Tibial nerve (tissue), 4 donors: ENCODE measurements at regions not wholly inside any gene's neighbourhood (a gene's known extent, or its start where the extent isn't known, plus 50 kb on each side); places are given as distances from the start of the nearest gene placed in this dataset.

Source experiments
- DNase-seq, 2 donors: peaks; one replicate each; pipeline ENCODE4 v3.0.0-alpha.2; 2019; ENCODE audit warnings: low spot score in 2 of 2
- H3K27ac ChIP-seq, 4 donors: fragments of 200-600 bp; sonication (generic) in 3 of 4; one replicate each; pipeline ENCODE4 v1.5.1; 2017 to 2019; ENCODE audit warnings: mild to moderate bottlenecking in 1 of 4
- H3K27me3 ChIP-seq, 2 donors: fragments of 200-600 bp; sonication (generic) in 1 of 2; one replicate each; pipeline versions ENCODE4 v1.5.1 to v1.6.0; 2017 to 2019
- H3K36me3 ChIP-seq, 3 donors: fragments of 200-600 bp; sonication (generic); one replicate each; pipeline ENCODE4 v1.5.1; 2018 to 2019
- H3K4me1 ChIP-seq, 4 donors: fragments of 200-600 bp; sonication (generic) in 3 of 4; one replicate each; pipeline ENCODE4 v1.5.1; 2017 to 2019
- H3K4me3 ChIP-seq, 4 donors: fragments of 200-600 bp; sonication (generic) in 3 of 4; one replicate each; pipeline ENCODE4 v1.5.1; 2017 to 2019; ENCODE audit warnings: mild to moderate bottlenecking in 1 of 4, moderate library complexity in 1 of 4
- H3K9me3 ChIP-seq, 4 donors: fragments of 200-600 bp; sonication (generic) in 3 of 4; one replicate each; pipeline ENCODE4 v1.5.1; 2017 to 2019
- CTCF ChIP-seq, 5 experiments: fragments of 200-600 bp in 3 of 5; fragments of 450-650 bp in 2 of 5; sonication (generic) in 3 of 5; IDR thresholded peaks; one replicate each; pipeline ENCODE4 v1.5.1; 2016 to 2019; ENCODE audit warnings: antibody characterized with exemption in 5 of 5, mild to moderate bottlenecking in 3 of 5, moderate library complexity in 2 of 5
- EP300 ChIP-seq, 2 donors: sonication (generic); formaldehyde crosslinking; IDR thresholded peaks; one replicate each; pipeline ENCODE4 v1.6.1; 2017; ENCODE audit warnings: antibody characterized with exemption in 2 of 2, mild to moderate bottlenecking in 1 of 2
- POLR2A ChIP-seq, 2 donors: fragments of 450-650 bp; IDR thresholded peaks; one replicate each; pipeline ENCODE4 v1.6.1; 2017; ENCODE audit warnings: antibody characterized with exemption in 2 of 2, mild to moderate bottlenecking in 2 of 2, moderate library complexity in 2 of 2
- WGBS, 2 donors: methylation state at CpG; one replicate each; pipeline ENCODE4 v1.1.5; 2018; 5-methylcytosine and 5-hydroxymethylcytosine counted together

GRCh38 chr3:176522436-176522835, 674.8 kb downstream of the TBL1XR1 start:
- no peak for DNase-seq
- Histone ChIP-seq H3K27me3 (no peaks in the 10 kb centered on the region), H3K36me3 (no peaks in the 10 kb centered on the region), H3K27ac (no peak overlapping the region), H3K4me3 (no peak overlapping the region), H3K9me3 (no peaks in the 10 kb centered on the region), H3K4me1 (no peaks in the 10 kb centered on the region)
- TF ChIP-seq CTCF (IDR thresholded peaks at IDR 0.05): no peak
- no peak for TF ChIP-seq POLR2A (IDR thresholded peaks at IDR 0.05)
- 78% methylated on average over 1 of the region's 1 CpG for WGBS, 2 donors

GRCh38 chr3:176521531-176522175, 675.6 kb downstream of the TBL1XR1 start:
- Histone ChIP-seq H3K27me3 (no peaks in the 10 kb centered on the region), H3K36me3 (no peaks in the 10 kb centered on the region), H3K27ac (no peak overlapping the region), H3K4me3 (no peak overlapping the region), H3K9me3 (no peaks in the 10 kb centered on the region), H3K4me1 (no peaks in the 10 kb centered on the region)
- no peak for DNase-seq
- no peak for TF ChIP-seq POLR2A (IDR thresholded peaks at IDR 0.05)
- no peak for TF ChIP-seq EP300 (IDR thresholded peaks at IDR 0.05)
- TF ChIP-seq CTCF (IDR thresholded peaks at IDR 0.05): no peak
- WGBS, 2 donors: 59 to 68% methylated on average over 5 of the region's 5 CpGs

- no peak for DNase-seq
- Histone ChIP-seq H3K36me3 (no peaks in the 10 kb centered on the region), H3K9me3 (peaks cover 0 to 44% (median 6%) of the 10 kb centered on the region in 4 donors), H3K27ac (no peak overlapping the region), H3K4me1 (no peaks in the 10 kb centered on the region), H3K27me3 (no peaks in the 10 kb centered on the region), H3K4me3 (no peak overlapping the region)
- TF ChIP-seq CTCF (IDR thresholded peaks at IDR 0.05) (peak in 3 of 5 experiments; percentile 13 to 35 (median 21)), POLR2A (IDR thresholded peaks at IDR 0.05) (no peak)
- WGBS, 2 donors: 60 to 74% methylated on average over 10 of the region's 10 CpGs
Observed at GRCh38 chr3:176514297-176514696, 683.0 kb downstream of the TBL1XR1 start.

- 75 to 82% methylated on average over 1 of the region's 1 CpG for WGBS, 2 donors
Observed at GRCh38 chr3:176513604-176514003, 683.7 kb downstream of the TBL1XR1 start.

GRCh38 chr3:176512037-176512436, 685.2 kb downstream of the TBL1XR1 start:
- no peaks in the 10 kb centered on the region for H3K27me3 ChIP-seq
- WGBS, 2 donors: 100% methylated on average over 1 of the region's 1 CpG
- H3K4me3 ChIP-seq: no peak overlapping the region
- no peak for DNase-seq
- H3K4me1 ChIP-seq: no peaks in the 10 kb centered on the region
- H3K27ac ChIP-seq: no peak overlapping the region
- H3K36me3 ChIP-seq: no peaks in the 10 kb centered on the region
- H3K9me3 ChIP-seq: peaks cover 0 to 44% (median 6%) of the 10 kb centered on the region in 4 donors
- TF ChIP-seq POLR2A (IDR thresholded peaks at IDR 0.05) (no peak), CTCF (IDR thresholded peaks at IDR 0.05) (no peak), EP300 (IDR thresholded peaks at IDR 0.05) (no peak)

More at GRCh38 chr3:176513604-176514003, 683.7 kb downstream of the TBL1XR1 start:
- Histone ChIP-seq H3K36me3 (no peaks in the 10 kb centered on the region), H3K4me3 (no peak overlapping the region), H3K9me3 (peaks cover 0 to 44% (median 6%) of the 10 kb centered on the region in 4 donors), H3K4me1 (no peaks in the 10 kb centered on the region), H3K27me3 (no peaks in the 10 kb centered on the region), H3K27ac (no peak overlapping the region)
- TF ChIP-seq EP300 (IDR thresholded peaks at IDR 0.05): no peak
- no peak for TF ChIP-seq CTCF (IDR thresholded peaks at IDR 0.05)
- no peak for TF ChIP-seq POLR2A (IDR thresholded peaks at IDR 0.05)
- DNase-seq: no peak
